Uterus (tissue), 3 donors: ENCODE measurements at regions not wholly inside any gene's neighbourhood (a gene's known extent, or its start where the extent isn't known, plus 50 kb on each side); places are given as distances from the start of the nearest gene placed in this dataset.

Experiments used
- DNase-seq, 2 donors: peaks; one replicate each; pipeline ENCODE4 v3.0.0-alpha.2; 2019 to 2020
- H3K27ac ChIP-seq, 2 donors: fragments of 200-600 bp; sonication (generic); 1 replicate in 1 of 2; 2 replicates in 1 of 2; pipeline ENCODE4 v1.5.1; 2016 to 2018
- H3K27me3 ChIP-seq, 2 donors: fragments of 200-600 bp; sonication (generic); one replicate each; pipeline ENCODE4 v1.5.1; 2018 to 2019; ENCODE audit warnings: control low read depth in 1 of 2
- H3K36me3 ChIP-seq, 2 donors: fragments of 200-600 bp; sonication (generic); one replicate each; pipeline ENCODE4 v1.5.1; 2019; ENCODE audit warnings: control low read depth in 1 of 2
- H3K4me1 ChIP-seq, 2 donors: fragments of 200-600 bp; sonication (generic); one replicate each; pipeline ENCODE4 v1.5.1; 2018 to 2019; ENCODE audit warnings: control low read depth in 1 of 2
- H3K4me3 ChIP-seq, 2 donors: fragments of 200-600 bp; sonication (generic); 1 replicate in 1 of 2; 2 replicates in 1 of 2; pipeline ENCODE4 v1.5.1; 2018 to 2019; ENCODE audit warnings: mild to moderate bottlenecking in 1 of 2
- H3K9me3 ChIP-seq, 2 donors: fragments of 200-600 bp; sonication (generic); one replicate each; pipeline ENCODE4 v1.5.1; 2019; ENCODE audit warnings: control low read depth in 1 of 2
- CTCF ChIP-seq, 4 experiments: fragments of 200-600 bp in 2 of 4; fragments of 450-650 bp in 2 of 4; sonication (generic) in 2 of 4; IDR thresholded peaks; one replicate each; pipeline ENCODE4 v1.5.1; 2016 to 2019; ENCODE audit warnings: antibody characterized with exemption in 4 of 4, mild to moderate bottlenecking in 2 of 4, moderate library complexity in 1 of 4
- POLR2A ChIP-seq, 2 donors: fragments of 450-650 bp; IDR thresholded peaks; one replicate each; pipeline ENCODE4 v1.6.1; 2016; ENCODE audit warnings: antibody characterized with exemption in 2 of 2, mild to moderate bottlenecking in 1 of 2, moderate library complexity in 1 of 2
- intact Hi-C: fragments of 100-400 bp; cut with DNase I; formaldehyde crosslinking; loops from one replicate; pipeline ENCODE4 v1.15.1; 2023; ENCODE audit warnings: low total_unique reads
- donor health status: DM: yes; HTN: yes; CAD: no.

- no peak overlapping the region for H3K27ac ChIP-seq
- intact Hi-C loops, result no loop called here
- no peak for TF ChIP-seq POLR2A (IDR thresholded peaks at IDR 0.05)
- TF ChIP-seq CTCF (IDR thresholded peaks at IDR 0.05), result no peak
- no peak for DNase-seq
- H3K36me3 ChIP-seq, result no peaks in the 10 kb centered on the region
- no peaks in the 10 kb centered on the region for H3K27me3 ChIP-seq
- H3K4me1 ChIP-seq, result no peaks in the 10 kb centered on the region
- H3K9me3 ChIP-seq, result no peaks in the 10 kb centered on the region
- H3K4me3 ChIP-seq, result no peak overlapping the region
These were observed 301.6 kb upstream of the ADGRB3 start for GRCh38 chr6:68333442-68333841.

- Histone ChIP-seq H3K9me3 (no peaks in the 10 kb centered on the region), H3K27me3 (no peaks in the 10 kb centered on the region), H3K36me3 (no peaks in the 10 kb centered on the region), H3K4me3 (no peak overlapping the region), H3K4me1 (no peaks in the 10 kb centered on the region), H3K27ac (no peak overlapping the region)
- no peak for TF ChIP-seq CTCF (IDR thresholded peaks at IDR 0.05)
- intact Hi-C loops, result no loop called here
- DNase-seq, result no peak
These were observed 306.9 kb upstream of the ADGRB3 start for GRCh38 chr6:68328156-68328555.

DNA sequence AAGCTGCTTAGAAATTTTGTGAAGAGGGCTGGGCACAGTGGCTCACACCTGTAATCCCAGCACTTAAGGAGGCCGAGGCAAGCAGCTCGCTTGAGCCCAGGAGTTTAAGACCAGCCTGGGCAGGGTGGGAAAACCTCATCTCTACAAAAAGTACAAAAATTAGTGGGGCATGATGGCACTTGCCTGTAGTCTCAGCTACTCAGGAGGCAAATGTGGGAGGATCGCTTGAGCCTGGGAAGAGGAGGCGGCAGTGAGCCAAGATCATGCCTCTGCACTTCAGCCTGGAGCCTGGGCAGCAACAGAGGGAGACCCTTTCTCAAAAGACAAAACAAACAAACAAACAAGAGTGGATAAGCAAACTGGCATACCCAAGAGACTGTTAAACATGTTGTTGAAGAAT, 308.3 kb upstream of the ADGRB3 start:
- TF ChIP-seq CTCF (IDR thresholded peaks at IDR 0.05) (no peak), POLR2A (IDR thresholded peaks at IDR 0.05) (no peak)

GRCh38 chr6:68317366-68317765, 317.7 kb upstream of the ADGRB3 start:
- TF ChIP-seq POLR2A (IDR thresholded peaks at IDR 0.05), result no peak
- TF ChIP-seq CTCF (IDR thresholded peaks at IDR 0.05), result no peak
- intact Hi-C loops, result no loop called here
- Histone ChIP-seq H3K36me3 (no peaks in the 10 kb centered on the region), H3K4me1 (no peaks in the 10 kb centered on the region), H3K9me3 (no peaks in the 10 kb centered on the region), H3K4me3 (no peak overlapping the region), H3K27ac (no peak overlapping the region), H3K27me3 (no peaks in the 10 kb centered on the region)
- no peak for DNase-seq

More for the DNA sequence above, 308.3 kb upstream of the ADGRB3 start:
- Histone ChIP-seq H3K27me3 (no peaks in the 10 kb centered on the region), H3K9me3 (no peaks in the 10 kb centered on the region), H3K27ac (no peak overlapping the region), H3K4me1 (no peaks in the 10 kb centered on the region), H3K36me3 (no peaks in the 10 kb centered on the region), H3K4me3 (no peak overlapping the region)
- DNase-seq, result no peak
- intact Hi-C loops, result no loop called here

DNA sequence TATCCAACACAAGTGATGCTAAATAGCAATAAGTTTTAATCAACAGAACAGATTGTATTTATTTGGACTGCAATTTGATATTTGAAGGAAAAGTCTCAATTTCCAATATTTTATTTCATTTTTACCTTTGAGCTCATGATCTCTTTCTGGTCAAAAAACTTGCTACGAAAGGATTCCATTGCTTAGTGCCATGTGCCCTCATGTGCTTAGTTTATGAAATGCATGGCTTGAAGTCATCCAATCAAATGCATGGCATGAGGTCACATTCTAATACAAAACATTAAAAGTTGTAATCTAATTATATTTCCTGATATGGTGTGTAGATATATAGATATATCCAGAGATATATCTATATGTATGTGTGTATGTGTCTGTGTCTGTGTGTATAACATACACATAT, 321.2 kb upstream of the ADGRB3 start:
- no peak overlapping the region for H3K4me3 ChIP-seq
- intact Hi-C loops, result no loop called here
- H3K36me3 ChIP-seq, result no peaks in the 10 kb centered on the region
- TF ChIP-seq CTCF (IDR thresholded peaks at IDR 0.05) (no peak), POLR2A (IDR thresholded peaks at IDR 0.05) (no peak)
- DNase-seq, result no peak
- no peaks in the 10 kb centered on the region for H3K27me3 ChIP-seq
- H3K27ac ChIP-seq, result no peak overlapping the region
- H3K9me3 ChIP-seq, result no peaks in the 10 kb centered on the region
- no peaks in the 10 kb centered on the region for H3K4me1 ChIP-seq
